ENCODE measurements at regions not wholly inside any gene's neighbourhood (a gene's known extent, or its start where the extent isn't known, plus 50 kb on each side); places are given as distances from the start of the nearest gene placed in this dataset.

GRCh38 chr5:1647580-1647979 lies 123.8 kb upstream of the LPCAT1 start:
- TF ChIP-seq CTCF (IDR thresholded peaks at IDR 0.05) (no peak), EZH2 (IDR thresholded peaks at IDR 0.05; ENCODE audit: borderline replicate concordance, insufficient read depth, low read depth, low read length, poor library complexity, severe bottlenecking) (no peak)
